IPS-20b (cell line): ENCODE measurements at regions not wholly inside any gene's neighbourhood (a gene's known extent, or its start where the extent isn't known, plus 50 kb on each side); places are given as distances from the start of the nearest gene placed in this dataset.

Source experiments
- H3K27ac ChIP-seq: one replicate; pipeline ENCODE4 v1.5.1; 2013; ENCODE audit warnings: low read length
- H3K27me3 ChIP-seq: 2 replicates; pipeline ENCODE4 v1.6.1; 2013; ENCODE audit warnings: mild to moderate bottlenecking, low read length, inconsistent platforms; ENCODE audit not compliant: insufficient read depth
- H3K36me3 ChIP-seq: 2 replicates; pipeline ENCODE4 v1.6.1; 2013; ENCODE audit warnings: low read depth, mild to moderate bottlenecking, inconsistent platforms, low read length, moderate library complexity; ENCODE audit not compliant: insufficient read depth
- H3K4me1 ChIP-seq: 2 replicates; pipeline ENCODE4 v1.6.1; 2013; ENCODE audit warnings: mild to moderate bottlenecking, control low read depth, inconsistent platforms, low read length, moderate library complexity; ENCODE audit not compliant: insufficient read depth
- H3K4me3 ChIP-seq: 2 replicates; pipeline ENCODE4 v1.5.1; 2013; ENCODE audit warnings: mild to moderate bottlenecking, low read length, inconsistent platforms
- H3K9ac ChIP-seq: 2 replicates; pipeline ENCODE4 v1.6.1; 2013; ENCODE audit warnings: low read depth, mild to moderate bottlenecking, inconsistent platforms, low read length, moderate library complexity
- H3K9me3 ChIP-seq: 2 replicates; pipeline ENCODE4 v1.6.1; 2013; ENCODE audit warnings: mild to moderate bottlenecking, low read depth, low read length, inconsistent platforms; ENCODE audit not compliant: insufficient read depth

DNA sequence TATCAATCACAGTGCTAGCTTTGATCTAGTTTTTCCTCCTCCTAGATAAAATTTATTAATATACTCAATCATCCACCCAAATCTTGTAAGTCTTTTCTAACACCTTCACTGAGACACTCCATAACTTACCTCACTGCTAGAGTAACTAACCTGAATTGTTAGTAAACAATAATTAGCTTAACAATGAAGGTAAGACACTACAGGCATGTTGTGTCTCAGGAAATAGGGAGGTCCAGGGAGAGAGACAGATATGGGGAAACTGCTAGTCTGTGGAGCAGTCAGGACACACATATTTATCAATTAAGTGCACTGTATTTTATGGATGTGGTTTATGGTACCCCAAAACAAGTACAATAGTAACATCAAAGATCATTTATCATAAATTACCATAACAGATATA, 94.2 kb upstream of the SSTR1 start:
- Histone ChIP-seq H3K36me3 (no peaks in the 10 kb centered on the region), H3K27ac (no peak overlapping the region), H3K9ac (no peak overlapping the region), H3K4me3 (no peak overlapping the region), H3K27me3 (no peaks in the 10 kb centered on the region), H3K4me1 (peaks cover 10% of the 10 kb centered on the region; the same call in 1 of the 2 replicates), H3K9me3 (no peaks in the 10 kb centered on the region)

DNA sequence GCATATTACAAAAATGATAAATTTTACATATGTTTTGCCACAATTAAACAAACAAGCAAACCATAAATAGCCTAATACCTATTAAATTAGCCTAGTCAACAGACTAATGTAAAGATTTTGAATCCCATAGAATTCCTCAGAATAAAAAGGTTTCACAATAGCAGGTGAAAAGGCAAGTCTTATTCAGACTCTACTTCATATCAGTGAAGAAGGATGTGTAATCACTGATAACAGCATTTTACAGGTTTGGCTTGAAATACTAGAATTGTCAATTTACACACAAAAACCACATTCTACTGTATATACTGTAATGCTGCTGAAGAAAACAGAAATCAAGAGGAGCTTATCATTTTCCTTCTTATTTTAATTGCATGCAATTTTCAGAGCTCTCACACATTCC, 90.8 kb upstream of the SSTR1 start:
- no peaks in the 10 kb centered on the region for H3K36me3 ChIP-seq
- no peak overlapping the region for H3K27ac ChIP-seq
- H3K9ac ChIP-seq, result no peak overlapping the region
- no peaks in the 10 kb centered on the region for H3K27me3 ChIP-seq
- H3K4me1 ChIP-seq, result peaks cover 16% of the 10 kb centered on the region; the same call in 1 of the 2 replicates
- no peak overlapping the region for H3K4me3 ChIP-seq
- no peaks in the 10 kb centered on the region for H3K9me3 ChIP-seq

DNA sequence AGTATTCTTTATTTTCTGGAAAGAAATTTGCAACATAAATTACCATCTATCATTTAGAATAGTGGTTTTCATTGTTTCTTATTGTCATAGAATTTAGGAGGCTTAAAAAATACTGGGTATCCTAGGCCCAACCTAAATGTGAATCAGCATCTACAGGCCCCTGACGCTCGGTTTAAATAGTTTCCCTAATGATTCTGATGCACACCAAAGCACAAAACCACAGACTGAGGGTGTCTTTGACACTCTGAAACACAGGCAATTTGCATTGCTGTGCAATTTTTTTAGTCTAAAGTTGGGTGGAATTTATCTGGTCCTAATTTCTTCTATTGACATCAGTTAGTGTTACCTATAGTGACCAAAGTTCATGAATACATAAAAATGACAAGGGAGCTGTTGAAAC, 87.6 kb upstream of the SSTR1 start:
- no peak overlapping the region for H3K4me3 ChIP-seq
- H3K9ac ChIP-seq, result no peak overlapping the region
- no peaks in the 10 kb centered on the region for H3K27me3 ChIP-seq
- H3K27ac ChIP-seq, result no peak overlapping the region
- H3K4me1 ChIP-seq, result 0 out of 2 replicates have a peak, but pooled peaks cover 6% of the 10 kb centered on the region
- H3K36me3 ChIP-seq, result no peaks in the 10 kb centered on the region
- H3K9me3 ChIP-seq, result no peaks in the 10 kb centered on the region

DNA sequence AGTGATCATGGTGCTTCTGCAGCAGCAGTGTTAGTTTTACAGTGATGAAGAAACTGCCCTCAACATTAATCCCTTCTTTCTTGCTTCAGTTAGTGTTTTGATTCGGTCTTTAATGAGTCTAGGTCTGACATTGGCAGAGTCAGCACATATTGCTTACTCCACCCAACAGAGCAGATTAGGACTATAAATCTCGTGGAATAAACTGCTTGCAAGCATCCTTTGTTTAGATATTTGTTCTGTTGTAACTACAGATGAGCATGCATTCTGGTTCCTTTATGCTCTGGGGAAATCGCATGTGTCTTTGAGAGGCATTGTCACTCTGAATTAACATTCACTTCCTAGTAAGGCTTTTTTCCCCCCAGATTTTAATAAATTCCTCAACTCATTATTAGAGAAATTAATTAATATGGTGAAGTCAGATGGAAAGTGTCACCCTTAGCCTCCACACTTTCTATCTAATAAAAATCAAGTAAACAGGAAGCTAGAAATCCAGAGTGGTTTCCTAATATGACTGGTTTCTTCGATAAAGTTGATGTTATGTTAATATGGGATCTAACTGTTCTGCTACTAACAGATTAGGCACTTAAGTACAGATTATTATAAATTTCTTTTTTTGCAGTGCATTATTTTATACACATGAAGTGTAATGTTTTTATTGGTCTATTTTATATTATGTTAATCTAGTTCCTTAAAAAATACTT, 86.2 kb upstream of the SSTR1 start:
- 0 out of 2 replicates have a peak, but pooled peaks cover 6% of the 10 kb centered on the region for H3K4me1 ChIP-seq
- H3K9me3 ChIP-seq, result no peaks in the 10 kb centered on the region
- H3K4me3 ChIP-seq, result no peak overlapping the region
- H3K27me3 ChIP-seq, result no peaks in the 10 kb centered on the region
- H3K27ac ChIP-seq, result no peak overlapping the region
- no peak overlapping the region for H3K9ac ChIP-seq
- no peaks in the 10 kb centered on the region for H3K36me3 ChIP-seq

DNA sequence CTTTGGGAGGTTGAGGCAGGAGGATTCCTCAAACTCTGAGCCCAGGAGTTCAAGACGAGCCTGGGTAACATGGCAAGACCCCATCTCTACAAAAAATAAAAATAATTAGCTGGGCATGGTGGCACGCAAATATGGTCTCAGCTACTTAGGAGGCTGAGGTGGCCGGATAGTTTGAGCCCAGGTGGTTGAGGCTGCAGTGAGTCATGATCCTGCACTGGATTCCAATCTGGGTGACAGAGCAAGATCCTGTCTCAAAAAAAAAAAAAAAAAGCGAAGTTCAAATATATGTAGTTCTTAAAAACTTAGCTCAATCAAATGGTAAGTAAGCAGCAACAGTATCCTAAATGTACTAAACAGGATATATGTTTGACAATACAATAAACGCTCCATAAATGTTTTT, 85.5 kb upstream of the SSTR1 start:
- no peaks in the 10 kb centered on the region for H3K36me3 ChIP-seq
- H3K4me1 ChIP-seq, result peaks cover 8% of the 10 kb centered on the region; the same call in 1 of the 2 replicates
- no peak overlapping the region for H3K9ac ChIP-seq
- no peak overlapping the region for H3K4me3 ChIP-seq
- no peaks in the 10 kb centered on the region for H3K27me3 ChIP-seq
- no peaks in the 10 kb centered on the region for H3K9me3 ChIP-seq
- H3K27ac ChIP-seq, result no peak overlapping the region

DNA sequence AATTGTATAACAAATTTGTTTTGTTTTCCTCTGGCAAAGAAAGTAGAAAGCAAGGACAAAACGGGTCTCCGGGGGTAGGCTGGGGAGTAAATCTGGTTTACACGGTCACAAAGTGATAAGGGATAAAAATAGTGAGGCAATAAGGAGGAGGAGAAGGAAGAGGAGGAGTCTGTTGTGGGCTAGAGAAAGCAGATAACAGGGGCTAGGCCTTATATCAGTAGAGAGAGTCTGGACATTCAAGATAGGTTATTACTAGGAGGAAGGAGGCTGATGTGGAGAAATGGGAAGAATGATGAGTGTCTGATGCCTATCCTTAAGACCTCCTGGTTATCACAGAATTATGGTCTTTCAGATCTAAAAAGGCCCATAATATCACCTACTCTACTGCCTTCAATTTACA, 83.2 kb upstream of the SSTR1 start:
- Histone ChIP-seq H3K9ac (no peak overlapping the region), H3K27ac (no peak overlapping the region), H3K9me3 (no peaks in the 10 kb centered on the region), H3K4me1 (peaks cover 15% of the 10 kb centered on the region), H3K36me3 (no peaks in the 10 kb centered on the region), H3K4me3 (no peak overlapping the region), H3K27me3 (no peaks in the 10 kb centered on the region)

DNA sequence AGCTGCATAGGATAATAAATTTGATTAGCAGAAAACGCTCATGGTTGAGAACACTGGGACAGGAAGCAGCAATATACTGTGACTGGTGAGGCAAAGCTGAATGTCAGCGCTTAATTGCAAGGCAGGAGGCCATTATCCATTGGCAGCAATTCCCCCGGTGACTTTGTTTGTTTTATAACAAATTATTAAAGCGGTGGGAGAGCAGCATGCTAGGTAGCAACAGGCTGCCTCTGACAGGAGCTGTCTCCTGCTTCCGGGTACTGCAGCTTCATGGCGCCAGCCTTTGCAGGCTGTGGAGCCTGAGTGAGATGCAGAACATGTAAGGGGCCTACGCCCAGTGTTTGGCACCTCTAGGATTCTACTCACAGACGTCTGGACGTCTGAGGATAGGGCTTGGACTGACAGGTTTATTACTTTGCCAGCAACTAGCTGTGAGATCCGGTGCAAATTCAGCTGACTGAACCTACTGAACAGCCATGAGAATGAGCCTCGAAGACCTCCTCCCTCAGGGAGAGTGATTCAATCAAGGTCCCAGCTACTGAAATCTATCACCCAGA, 82.1 kb upstream of the SSTR1 start:
- Histone ChIP-seq H3K4me3 (no peak overlapping the region), H3K27ac (no peak overlapping the region), H3K9me3 (no peaks in the 10 kb centered on the region), H3K36me3 (no peaks in the 10 kb centered on the region), H3K4me1 (peaks cover 15% of the 10 kb centered on the region), H3K27me3 (no peaks in the 10 kb centered on the region), H3K9ac (no peak overlapping the region)

DNA sequence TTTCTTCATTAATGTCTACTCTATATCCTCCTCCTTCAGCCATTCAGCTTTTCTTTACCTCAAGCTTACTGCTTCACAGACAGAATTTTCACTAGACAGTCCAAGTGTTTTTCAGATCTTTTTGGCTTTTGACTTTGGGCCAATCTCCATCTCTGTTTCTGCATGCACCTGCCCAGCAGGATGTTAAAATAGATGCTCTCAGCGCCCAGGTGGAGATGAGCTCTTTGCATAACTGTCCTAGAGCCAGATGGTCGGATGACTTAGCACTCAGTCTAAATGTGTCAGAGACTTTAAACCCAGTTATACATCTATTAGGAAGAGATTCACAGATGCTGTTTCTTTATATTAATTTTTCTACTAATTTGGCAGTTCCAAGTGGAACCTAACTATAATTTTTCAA, 80.3 kb upstream of the SSTR1 start:
- H3K27me3 ChIP-seq, result no peaks in the 10 kb centered on the region
- H3K36me3 ChIP-seq, result no peaks in the 10 kb centered on the region
- H3K4me1 ChIP-seq, result peaks cover 8% of the 10 kb centered on the region

DNA sequence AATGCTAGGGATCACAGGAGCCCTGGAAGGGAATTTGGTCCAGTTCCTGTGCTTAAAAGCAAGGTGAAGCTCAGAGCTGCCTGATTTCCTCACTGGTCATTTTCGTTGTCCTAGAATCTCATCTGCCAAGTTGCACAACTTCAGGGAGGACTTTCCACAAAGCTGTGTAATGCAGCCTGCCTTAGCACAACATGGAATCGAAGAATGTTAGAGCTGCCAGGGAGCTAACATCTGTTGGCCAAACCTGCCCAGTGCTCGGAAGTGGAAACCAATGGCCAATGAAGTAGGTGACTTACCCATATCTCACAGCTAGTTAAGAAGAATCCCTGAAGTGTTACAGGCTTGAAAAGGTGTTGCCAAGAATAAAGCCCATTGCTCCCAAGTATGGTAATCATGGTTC, 79.9 kb upstream of the SSTR1 start:
- H3K4me1 ChIP-seq, result peaks cover 8% of the 10 kb centered on the region
- H3K36me3 ChIP-seq, result no peaks in the 10 kb centered on the region
- H3K4me3 ChIP-seq, result no peak overlapping the region
- no peak overlapping the region for H3K27ac ChIP-seq
- no peak overlapping the region for H3K9ac ChIP-seq
- H3K27me3 ChIP-seq, result no peaks in the 10 kb centered on the region
- no peaks in the 10 kb centered on the region for H3K9me3 ChIP-seq

More for the DNA sequence above, 80.3 kb upstream of the SSTR1 start:
- Histone ChIP-seq H3K27ac (no peak overlapping the region), H3K9ac (no peak overlapping the region), H3K9me3 (no peaks in the 10 kb centered on the region), H3K4me3 (no peak overlapping the region)

DNA sequence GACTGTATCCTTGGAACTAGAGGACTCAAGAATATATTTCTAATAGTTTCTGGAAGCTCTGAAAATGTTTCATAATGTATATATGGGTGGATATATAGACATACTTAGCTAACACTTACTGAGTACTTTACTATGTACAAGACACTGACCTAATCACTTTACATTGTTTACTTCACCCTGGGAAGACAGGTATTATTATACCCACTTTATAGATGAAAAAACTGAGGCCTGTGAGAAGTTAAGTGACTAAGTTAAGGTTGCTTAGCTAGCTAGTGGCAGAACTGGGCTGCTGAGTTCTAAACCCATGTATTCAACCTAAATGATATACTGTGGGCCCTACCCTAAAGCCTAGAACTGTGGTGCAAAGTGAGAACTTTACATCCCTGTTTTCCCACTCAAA, 79.1 kb upstream of the SSTR1 start:
- no peak overlapping the region for H3K27ac ChIP-seq
- H3K9me3 ChIP-seq, result no peaks in the 10 kb centered on the region
- no peak overlapping the region for H3K4me3 ChIP-seq
- no peak overlapping the region for H3K9ac ChIP-seq
- H3K36me3 ChIP-seq, result no peaks in the 10 kb centered on the region
- H3K27me3 ChIP-seq, result no peaks in the 10 kb centered on the region
- H3K4me1 ChIP-seq, result peaks cover 8% of the 10 kb centered on the region

DNA sequence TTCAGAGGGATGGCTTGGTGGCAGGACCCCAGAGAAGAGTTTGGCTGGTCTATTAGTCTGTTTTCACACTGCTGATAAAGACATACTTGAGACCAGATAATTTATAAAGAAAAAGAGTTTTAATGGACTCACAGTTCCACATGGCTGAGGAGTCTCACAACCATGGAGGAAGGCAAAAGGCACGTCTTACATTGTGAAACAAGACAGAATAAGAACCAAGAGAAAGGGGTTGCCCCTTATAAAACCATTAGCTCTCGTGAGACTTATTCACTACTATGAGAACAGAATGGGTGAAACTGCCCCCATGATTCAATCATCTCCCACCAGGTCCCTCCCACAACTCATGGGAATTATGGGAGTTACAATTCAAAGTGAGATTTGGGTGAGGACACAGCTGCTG, 78.5 kb upstream of the SSTR1 start:
- Histone ChIP-seq H3K27me3 (no peaks in the 10 kb centered on the region), H3K27ac (no peak overlapping the region), H3K9me3 (no peaks in the 10 kb centered on the region), H3K4me1 (peaks cover 8% of the 10 kb centered on the region), H3K4me3 (no peak overlapping the region), H3K36me3 (no peaks in the 10 kb centered on the region), H3K9ac (no peak overlapping the region)

DNA sequence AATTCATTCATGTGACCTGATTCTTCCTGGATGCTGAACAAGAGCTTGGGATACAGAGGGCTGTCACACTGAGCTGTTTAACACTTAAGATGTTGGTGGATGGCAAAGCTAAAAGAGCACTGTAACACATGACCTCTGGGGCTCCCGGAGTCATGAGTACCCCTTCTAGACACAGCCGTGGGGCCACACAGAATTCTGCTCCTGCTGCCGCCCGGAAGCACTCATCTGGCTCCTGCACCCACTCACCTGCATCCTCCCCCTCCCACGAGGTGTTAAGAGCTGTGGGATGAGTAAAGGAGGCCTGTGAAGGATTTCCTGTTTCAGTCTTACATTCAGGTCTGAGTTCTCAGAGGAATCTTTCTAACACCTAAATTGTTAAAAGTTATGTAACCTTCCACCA, 78.0 kb upstream of the SSTR1 start:
- Histone ChIP-seq H3K4me1 (peaks cover 8% of the 10 kb centered on the region), H3K9ac (no peak overlapping the region), H3K9me3 (no peaks in the 10 kb centered on the region), H3K36me3 (no peaks in the 10 kb centered on the region), H3K27me3 (no peaks in the 10 kb centered on the region), H3K27ac (no peak overlapping the region), H3K4me3 (no peak overlapping the region)
